Esophagus muscularis mucosa (tissue), 4 donors: ENCODE measurements at regions not wholly inside any gene's neighbourhood (a gene's known extent, or its start where the extent isn't known, plus 50 kb on each side); places are given as distances from the start of the nearest gene placed in this dataset.

Source experiments
- CTCF ChIP-seq, 3 experiments: fragments of 200-600 bp in 2 of 3; fragments of 450-650 bp in 1 of 3; sonication (generic) in 2 of 3; IDR thresholded peaks; one replicate each; pipeline ENCODE4 v1.5.1; 2017 to 2019; ENCODE audit warnings: antibody characterized with exemption in 3 of 3, mild to moderate bottlenecking in 2 of 3, moderate library complexity in 1 of 3
- EP300 ChIP-seq: sonication (generic); formaldehyde crosslinking; IDR thresholded peaks from one replicate; pipeline ENCODE4 v1.6.1; 2017; ENCODE audit warnings: antibody characterized with exemption
- POLR2A ChIP-seq: fragments of 450-650 bp; IDR thresholded peaks from one replicate; pipeline ENCODE4 v1.6.1; 2017; ENCODE audit warnings: antibody characterized with exemption, moderate library complexity, mild to moderate bottlenecking, low read depth
- POLR2AphosphoS5 ChIP-seq, 2 donors: sonication (generic); formaldehyde crosslinking; IDR thresholded peaks; one replicate each; pipeline ENCODE4 v1.6.1; 2017; ENCODE audit warnings: antibody characterized with exemption in 2 of 2

- TF ChIP-seq POLR2A (no peak), CTCF (IDR thresholded peaks at IDR 0.05) (no peak), EP300 (no peak), POLR2AphosphoS5 (IDR thresholded peaks at IDR 0.05) (no peak)
Observed at GRCh38 chr17:69760562-69760961, 314.5 kb upstream of the KCNJ16 start.
